Epithelial cell of esophagus (primary cell): ENCODE measurements at regions not wholly inside any gene's neighbourhood (a gene's known extent, or its start where the extent isn't known, plus 50 kb on each side); places are given as distances from the start of the nearest gene placed in this dataset.
A peak's percentile ranks its signal among the peaks of the same experiment; 100 is the strongest.

ENCODE experiments used
- DNase-seq: peaks from one replicate; pipeline ENCODE4 v3.0.0; 2010; ENCODE audit warnings: low read depth
- H3K4me3 ChIP-seq: 2 replicates; pipeline ENCODE4 v1.5.1; 2011; ENCODE audit warnings: mild to moderate bottlenecking, low read length, control low read depth
- TF ChIP-seq, protein P1 (sequence below): IDR thresholded peaks from 2 replicates; pipeline ENCODE4 v1.5.1; 2011; ENCODE audit warnings: low read depth, mild to moderate bottlenecking, low read length, control low read depth, inconsistent platforms; ENCODE audit not compliant: insufficient read depth; ENCODE audit errors: missing control alignments

DNA sequence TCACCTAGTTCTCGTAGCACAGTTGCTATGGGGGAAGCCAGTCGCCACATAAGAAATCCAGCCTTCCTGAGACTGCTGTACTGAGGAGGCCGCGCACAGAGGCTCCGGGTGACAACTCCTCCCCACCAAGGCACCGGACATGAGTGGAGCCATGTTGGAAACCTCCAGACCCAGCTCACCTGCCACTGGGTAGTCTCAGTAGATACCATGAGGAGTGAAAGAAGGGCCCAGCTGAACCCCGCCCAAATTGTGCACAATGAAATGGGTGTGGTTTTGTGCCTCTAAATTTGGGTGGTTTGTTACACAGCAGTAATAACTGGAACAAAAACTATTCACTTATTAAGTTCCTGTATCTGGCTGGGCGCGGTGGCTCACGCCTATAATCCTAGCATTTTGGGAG, 198.7 kb downstream of the BCOR start:
- TF ChIP-seq, protein P1, sequence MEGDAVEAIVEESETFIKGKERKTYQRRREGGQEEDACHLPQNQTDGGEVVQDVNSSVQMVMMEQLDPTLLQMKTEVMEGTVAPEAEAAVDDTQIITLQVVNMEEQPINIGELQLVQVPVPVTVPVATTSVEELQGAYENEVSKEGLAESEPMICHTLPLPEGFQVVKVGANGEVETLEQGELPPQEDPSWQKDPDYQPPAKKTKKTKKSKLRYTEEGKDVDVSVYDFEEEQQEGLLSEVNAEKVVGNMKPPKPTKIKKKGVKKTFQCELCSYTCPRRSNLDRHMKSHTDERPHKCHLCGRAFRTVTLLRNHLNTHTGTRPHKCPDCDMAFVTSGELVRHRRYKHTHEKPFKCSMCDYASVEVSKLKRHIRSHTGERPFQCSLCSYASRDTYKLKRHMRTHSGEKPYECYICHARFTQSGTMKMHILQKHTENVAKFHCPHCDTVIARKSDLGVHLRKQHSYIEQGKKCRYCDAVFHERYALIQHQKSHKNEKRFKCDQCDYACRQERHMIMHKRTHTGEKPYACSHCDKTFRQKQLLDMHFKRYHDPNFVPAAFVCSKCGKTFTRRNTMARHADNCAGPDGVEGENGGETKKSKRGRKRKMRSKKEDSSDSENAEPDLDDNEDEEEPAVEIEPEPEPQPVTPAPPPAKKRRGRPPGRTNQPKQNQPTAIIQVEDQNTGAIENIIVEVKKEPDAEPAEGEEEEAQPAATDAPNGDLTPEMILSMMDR, result no peak
- no peak overlapping the region for H3K4me3 ChIP-seq
- no peak for DNase-seq

DNA sequence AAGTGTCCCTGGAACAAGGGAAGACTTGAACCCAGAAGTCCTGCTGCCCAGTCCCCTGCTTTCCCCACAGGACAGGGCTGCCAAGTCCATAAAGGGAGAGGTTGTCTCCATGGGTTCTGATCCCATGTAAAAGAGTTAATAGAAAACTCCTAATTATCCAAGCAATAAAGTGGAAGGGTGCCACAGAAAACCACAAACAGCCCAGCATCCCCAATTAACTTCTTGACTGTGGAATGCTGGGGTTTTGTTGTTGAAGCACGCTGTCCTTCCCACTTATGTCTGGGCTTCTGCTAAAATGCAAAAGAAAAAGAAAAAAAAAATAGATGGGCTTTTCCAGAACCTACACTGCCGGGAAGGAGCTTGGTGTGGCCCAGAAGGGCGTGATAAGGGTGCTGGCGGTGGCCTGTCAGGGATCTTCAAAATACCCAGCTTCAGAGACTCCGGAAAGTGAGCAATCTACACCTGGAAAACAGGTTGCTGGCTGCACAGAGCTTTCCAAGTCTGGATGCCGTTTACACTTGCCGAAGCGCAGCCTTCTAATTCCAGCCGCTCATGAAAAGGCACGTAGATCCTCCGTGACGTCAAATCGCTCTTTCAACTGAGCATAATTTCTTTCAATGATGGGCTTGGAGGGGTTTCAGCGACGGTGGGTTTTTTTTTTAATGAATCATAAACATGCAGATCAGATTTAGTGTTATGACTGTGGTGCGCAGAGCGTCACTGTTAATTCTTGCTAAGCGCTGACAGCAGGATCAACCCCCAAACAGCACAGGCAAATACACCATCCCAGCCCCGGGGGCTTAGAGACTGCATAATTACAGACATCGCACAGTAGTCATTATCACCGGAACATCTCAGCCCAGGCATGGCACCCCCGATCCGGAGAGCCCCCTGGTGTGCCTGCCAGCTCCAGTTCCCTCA, 197.6 kb downstream of the BCOR start:
- DNase-seq, result peak; percentile 68
- TF ChIP-seq, protein P1, result no peak
- no peak overlapping the region for H3K4me3 ChIP-seq

DNA sequence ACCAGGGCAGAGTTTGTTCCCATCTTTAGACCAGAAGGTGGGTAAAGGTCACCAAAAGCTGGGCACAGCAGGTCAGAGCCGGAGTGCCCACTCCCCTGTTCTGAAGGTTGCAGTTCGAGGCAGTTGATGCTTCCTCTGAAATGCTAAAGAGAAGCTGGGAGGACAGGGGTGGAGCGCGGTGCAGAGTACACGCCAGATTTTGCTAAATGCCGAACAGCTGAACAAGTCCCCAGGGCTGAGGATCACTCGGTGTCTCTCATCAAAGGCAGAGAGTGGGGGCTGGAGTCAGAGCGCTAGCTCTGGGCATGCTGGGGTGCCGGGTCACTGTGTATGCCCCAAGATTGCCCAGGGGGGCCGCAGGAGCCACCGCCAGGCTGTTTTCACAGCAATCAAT, 197.0 kb downstream of the BCOR start:
- no peak overlapping the region for H3K4me3 ChIP-seq
- DNase-seq, result no peak
- TF ChIP-seq, protein P1, result no peak

DNA sequence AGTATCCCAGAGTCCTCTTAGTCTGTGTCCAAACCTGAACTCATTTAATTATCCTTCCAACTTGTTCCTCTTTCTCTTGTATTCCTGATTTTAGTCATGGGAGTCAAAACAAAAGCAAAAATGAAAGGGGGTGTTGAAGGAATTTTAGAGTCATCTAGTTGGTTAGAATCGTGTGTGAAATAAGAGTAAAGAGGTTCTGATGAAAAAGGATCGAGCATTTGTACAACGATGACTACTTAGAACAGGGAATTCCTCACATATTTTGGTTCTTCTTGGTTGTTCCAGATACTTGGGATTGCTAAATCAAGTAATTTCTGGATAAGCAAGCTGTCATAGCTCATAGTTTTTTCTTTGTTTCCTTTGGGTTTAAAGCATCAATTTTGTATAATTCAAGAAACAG, 194.4 kb downstream of the BCOR start:
- H3K4me3 ChIP-seq, result no peak overlapping the region
- TF ChIP-seq, protein P1, result no peak
- peak; percentile 22 for DNase-seq

DNA sequence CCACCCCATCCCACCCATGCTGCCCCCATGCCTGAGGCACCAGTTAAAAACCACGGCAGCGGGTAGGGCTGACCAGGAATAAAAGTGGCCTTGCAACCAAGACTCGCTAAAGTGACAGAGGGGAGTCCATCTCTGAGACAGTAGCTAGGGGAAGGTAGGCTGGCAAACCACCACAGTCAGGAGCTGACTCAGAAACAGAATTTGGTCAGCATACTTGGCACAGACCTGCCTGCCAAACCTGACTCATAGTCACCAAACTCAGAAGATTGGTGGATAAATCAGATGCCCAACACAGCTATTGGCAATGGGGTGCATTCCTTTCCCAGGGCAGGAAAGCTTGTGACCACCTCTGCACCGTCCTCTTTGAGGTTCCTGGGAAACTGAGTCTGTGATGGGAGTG, 193.8 kb downstream of the BCOR start:
- TF ChIP-seq, protein P1, result no peak
- DNase-seq, result peak; percentile 75
- no peak overlapping the region for H3K4me3 ChIP-seq

DNA sequence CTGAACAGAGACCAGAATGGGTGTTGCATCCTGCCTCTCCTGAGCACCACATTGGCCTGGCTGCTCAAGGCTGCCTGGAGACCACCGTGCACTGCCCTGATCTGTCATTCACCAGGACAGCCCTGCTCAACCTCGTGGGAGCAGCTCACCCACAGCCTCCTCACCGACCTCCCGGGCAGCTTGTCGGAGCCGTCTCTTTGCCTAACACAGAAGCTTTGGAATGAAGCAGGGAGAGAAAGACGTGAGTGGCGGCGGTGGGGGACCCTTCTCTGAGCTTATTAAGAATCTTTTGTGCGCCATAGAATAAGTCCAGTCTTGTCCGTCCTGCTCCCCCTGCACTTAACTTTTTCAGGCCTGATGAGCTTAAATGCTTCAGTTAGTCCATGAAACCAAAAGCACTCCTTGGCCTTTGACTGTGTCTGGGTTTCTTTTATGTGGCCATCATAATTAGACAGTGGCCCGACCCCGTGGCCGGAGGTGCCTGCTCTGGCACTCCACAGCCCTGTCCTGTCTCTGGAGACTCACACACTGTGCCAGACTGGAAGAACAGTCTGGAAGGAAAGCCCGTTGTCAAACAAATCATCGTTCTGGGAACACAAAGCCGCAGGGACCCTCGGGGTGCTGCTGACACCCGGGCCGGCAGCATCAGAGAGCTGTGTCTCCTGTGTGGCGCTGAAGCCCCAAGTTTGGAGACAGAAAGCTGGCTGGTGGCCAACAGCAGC, 192.8 kb downstream of the BCOR start:
- TF ChIP-seq, protein P1, result no peak
- no peak overlapping the region for H3K4me3 ChIP-seq
- no peak for DNase-seq
